GM21528 (cell line): ENCODE measurements at regions not wholly inside any gene's neighbourhood (a gene's known extent, or its start where the extent isn't known, plus 50 kb on each side); places are given as distances from the start of the nearest gene placed in this dataset.
"Not testable (repeated sequence)": the region's sequence is repeated elsewhere in the genome, so short reads cannot be mapped to it uniquely, and the experiment has no call there.

ENCODE experiments used
- ATAC-seq: cut with Tn5 transposase; IDR thresholded peaks from one replicate; pipeline ENCODE4 v1.9.1; 2021; ENCODE audit warnings: mild to moderate bottlenecking, moderate library complexity; ENCODE audit not compliant: unreplicated experiment, low FRiP score

- ATAC-seq, result no peak
Observed at GRCh38 chr3:28019740-28020139, 221.7 kb upstream of the CMC1 start.

GRCh38 chr3:28022916-28023315 lies 218.5 kb upstream of the CMC1 start:
- no peak for ATAC-seq

GRCh38 chr3:28028554-28028953 lies 212.9 kb upstream of the CMC1 start:
- no peak for ATAC-seq

- ATAC-seq, result no peak
Observed at GRCh38 chr3:28033059-28033784, 208.2 kb upstream of the CMC1 start.

GRCh38 chr3:28036599-28037575 lies 204.5 kb upstream of the CMC1 start:
- peak; percentile 61 for ATAC-seq

DNA sequence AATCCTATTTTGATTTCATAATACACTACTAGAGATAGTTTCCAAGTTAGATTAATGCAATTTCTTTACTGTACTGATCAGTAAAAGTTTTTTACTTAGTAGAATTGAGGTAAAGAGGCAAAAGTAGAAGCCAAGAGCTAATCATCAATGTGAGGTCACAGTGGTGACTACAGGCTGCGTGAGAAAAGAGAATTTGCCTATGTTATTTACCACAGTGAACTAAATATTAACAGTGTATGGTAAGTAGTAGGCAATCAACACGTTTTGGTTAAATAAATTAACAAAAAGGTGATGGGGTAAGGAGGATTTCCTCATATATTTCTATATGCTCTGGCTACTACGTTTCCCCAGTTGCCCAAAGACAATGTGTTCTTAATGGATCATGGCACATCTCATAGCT lies 202.2 kb upstream of the CMC1 start:
- ATAC-seq, result no peak

GRCh38 chr3:28039829-28040228 lies 201.6 kb upstream of the CMC1 start:
- no peak for ATAC-seq

DNA sequence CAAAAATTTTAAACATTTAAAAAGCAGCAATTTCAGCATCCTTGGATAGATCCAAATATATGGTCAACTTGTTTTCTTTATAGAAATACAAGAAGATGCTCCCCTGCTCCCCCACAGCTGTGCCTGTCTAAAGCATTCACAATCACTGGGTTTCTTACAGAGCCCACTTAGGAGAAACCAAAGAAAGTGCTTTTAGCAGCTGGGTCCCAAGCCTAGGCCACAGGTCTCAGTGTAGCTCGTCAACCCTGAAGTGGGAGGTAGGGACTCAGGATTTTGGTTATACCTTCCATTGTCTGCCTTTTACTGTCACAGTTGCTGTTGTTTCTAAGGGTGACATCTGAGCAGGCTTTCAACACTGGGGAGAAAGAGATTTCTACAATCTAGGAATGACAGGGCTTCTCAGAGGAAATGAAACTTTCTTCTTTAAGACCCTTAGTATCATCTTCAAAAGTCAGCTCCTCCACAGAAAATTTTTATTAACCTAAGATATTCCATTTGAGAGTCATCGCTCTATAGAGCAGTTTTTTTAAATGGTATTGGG lies 199.3 kb upstream of the CMC1 start:
- ATAC-seq, result no peak

DNA sequence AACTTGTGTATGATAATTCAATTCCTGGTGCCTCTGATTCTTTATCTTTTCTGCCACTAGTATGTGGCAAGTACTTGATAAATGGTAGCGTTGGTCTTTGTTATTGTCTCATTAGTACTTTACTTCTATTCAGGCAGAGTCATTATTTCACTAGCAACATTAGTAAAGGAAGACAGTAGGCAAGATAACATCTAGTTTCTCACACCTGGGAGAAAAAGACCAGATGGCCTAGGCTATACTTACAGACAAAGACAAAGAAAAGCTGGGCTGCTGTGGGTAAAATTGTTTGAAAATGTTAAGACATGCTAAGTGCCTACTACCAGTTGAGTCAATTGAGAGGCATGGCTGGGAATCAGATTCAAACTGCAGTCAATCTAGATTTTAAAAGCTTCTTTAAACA lies 198.7 kb upstream of the CMC1 start:
- no peak for ATAC-seq

DNA sequence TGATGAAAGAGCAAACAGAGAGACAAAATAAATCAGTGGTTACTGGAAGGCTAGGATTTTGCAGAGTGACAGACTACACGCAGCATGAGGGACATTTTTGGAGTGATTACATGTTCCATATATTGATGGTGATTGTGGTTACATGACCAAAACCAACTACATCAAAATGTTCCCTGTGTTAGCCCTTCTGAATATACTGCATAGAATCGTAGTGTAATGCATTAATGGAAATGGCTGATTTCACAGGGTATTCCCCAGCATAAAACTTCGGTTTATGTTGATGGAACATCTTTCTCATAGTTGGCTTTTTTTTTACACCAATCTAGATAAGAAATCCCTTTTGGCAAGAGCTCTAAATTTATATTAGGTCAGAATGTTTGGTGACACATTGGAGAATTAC lies 191.3 kb upstream of the CMC1 start:
- no peak for ATAC-seq

- no peak for ATAC-seq
Observed at GRCh38 chr3:28050885-28051284, 190.5 kb upstream of the CMC1 start.

DNA sequence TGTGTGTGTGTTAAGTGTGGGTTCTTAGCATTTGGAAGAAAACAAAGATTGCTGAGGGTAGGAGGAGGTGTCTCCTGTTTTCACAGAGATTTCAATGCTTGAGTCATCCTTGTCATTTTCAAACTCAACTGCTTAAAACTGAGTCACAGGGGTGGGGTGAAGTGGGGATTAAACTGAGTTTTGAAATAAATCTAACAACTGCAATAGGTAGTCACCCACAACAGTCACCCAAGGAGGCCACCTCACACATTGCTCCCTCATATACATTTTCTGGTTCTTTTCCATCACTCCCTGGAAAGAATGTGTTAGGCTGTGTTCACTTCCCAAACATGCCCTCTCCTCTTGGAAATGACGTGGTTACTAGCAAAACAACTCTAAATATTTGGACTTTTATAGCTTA lies 187.7 kb upstream of the CMC1 start:
- ATAC-seq, result no peak

DNA sequence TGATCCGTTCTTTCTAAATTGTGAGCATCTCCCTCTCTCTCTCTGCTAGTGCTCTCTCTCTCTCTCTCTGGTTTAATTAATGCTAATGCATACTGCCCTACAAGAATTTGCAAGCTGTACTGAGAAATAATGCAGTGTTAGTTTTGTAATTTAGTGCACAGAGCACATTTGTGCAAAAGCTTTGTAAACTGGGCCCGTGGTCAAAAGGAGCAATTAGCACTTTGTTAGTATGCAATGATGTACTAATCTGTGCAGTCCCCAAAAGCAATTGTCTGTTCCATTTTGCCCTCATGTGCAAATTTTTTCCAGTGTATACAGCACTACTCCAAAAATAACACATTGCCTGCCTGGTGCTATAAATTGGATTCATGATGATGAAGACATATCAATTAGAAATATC lies 184.6 kb upstream of the CMC1 start:
- no peak for ATAC-seq

DNA sequence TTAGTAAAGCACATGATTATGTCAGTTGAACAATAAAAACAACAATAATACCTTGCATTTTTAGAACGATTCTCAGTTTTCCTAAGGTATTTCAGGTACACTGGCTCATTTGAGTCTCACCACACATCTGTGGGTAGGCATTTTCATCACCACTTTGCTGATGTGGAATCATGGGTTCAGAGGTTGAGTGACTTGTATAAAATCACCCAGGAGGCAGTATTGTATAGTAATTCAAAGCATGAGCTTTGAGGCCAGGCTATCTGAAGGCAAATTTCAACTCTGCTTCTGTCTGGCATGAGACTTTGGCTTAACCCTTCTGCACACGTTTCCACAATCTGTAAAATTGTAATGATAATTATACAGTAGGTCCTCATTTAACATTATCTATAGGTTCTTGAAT lies 183.9 kb upstream of the CMC1 start:
- no peak for ATAC-seq

- ATAC-seq, result not testable (repeated sequence)
Observed at GRCh38 chr3:28059199-28059598, 182.2 kb upstream of the CMC1 start.

- ATAC-seq, result no peak
Observed at GRCh38 chr3:28066020-28066419, 175.4 kb upstream of the CMC1 start.

- ATAC-seq, result no peak
Observed at GRCh38 chr3:28067014-28067413, 174.4 kb upstream of the CMC1 start.

DNA sequence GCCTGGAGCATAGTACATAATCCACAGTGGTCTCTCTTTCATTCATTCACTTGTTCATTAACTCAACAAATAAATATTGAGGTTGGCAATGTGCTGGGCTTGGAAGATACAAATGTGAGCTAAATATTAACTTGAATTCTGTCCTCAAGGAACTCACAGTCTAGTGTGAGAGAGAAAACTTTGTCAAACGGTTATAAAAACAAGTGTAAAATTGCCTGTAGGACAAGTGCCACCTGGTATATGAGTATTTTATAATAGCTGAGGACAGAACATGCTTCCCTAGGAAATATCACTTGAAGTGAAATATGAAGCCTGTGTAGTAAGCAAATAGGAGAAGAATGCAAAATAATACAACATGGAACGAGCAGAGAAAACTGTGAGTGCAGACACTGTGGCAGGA lies 173.1 kb upstream of the CMC1 start:
- ATAC-seq, result no peak

- ATAC-seq, result no peak
Observed at GRCh38 chr3:28069438-28069837, 172.0 kb upstream of the CMC1 start.

GRCh38 chr3:28076246-28076645 lies 165.2 kb upstream of the CMC1 start:
- no peak for ATAC-seq

DNA sequence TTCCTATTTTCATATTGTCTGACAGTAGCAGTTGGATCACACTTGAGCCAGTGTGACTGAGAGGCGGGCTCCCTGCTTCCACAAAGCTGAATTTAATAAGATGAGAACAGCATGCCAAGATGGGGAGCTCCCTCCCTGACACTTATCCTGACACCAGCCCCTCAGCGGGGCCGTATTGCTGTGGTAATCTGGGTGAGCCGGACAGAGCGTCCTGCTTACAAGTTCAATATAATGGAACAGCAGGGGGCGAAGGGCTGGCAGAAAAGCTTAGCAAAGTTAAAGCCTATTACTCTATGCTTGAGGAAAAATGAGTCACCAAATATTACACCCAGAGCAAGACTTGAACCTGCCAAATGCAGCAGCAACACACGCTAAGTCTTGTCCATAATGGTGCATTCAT lies 163.8 kb upstream of the CMC1 start:
- no peak for ATAC-seq
